ENCODE measurements at regions not wholly inside any gene's neighbourhood (a gene's known extent, or its start where the extent isn't known, plus 50 kb on each side); places are given as distances from the start of the nearest gene placed in this dataset.

- 70% methylated on average over 4 of the region's 4 CpGs for WGBS (ENCODE audit: insufficient coverage)
- no peak overlapping the region for H3K4me3 Mint-ChIP-seq
- no peak overlapping the region for H3K27ac ChIP-seq (ENCODE audit: low read length)
- H3K4me1 ChIP-seq (ENCODE audit: control insufficient read depth, insufficient read depth, low read length), result no peaks in the 10 kb centered on the region
- no peak overlapping the region for H3K4me3 ChIP-seq (ENCODE audit: low read length)
- H3K4me1 Mint-ChIP-seq, result no peaks in the 10 kb centered on the region
- H3K36me3 Mint-ChIP-seq, result peaks cover 9% of the 10 kb centered on the region
- DNase-seq (no peak), ATAC-seq (no peak)
- peaks cover 17 to 33% of the 10 kb centered on the region in 2 donors for H3K9me3 Mint-ChIP-seq
- TF ChIP-seq CTCF (IDR thresholded peaks at IDR 0.05), result no peak
- intact Hi-C loops (cut with micrococcal nuclease), result no loop called here
- H3K27me3 Mint-ChIP-seq (ENCODE audit: low read depth in 2 of 2), result no peaks in the 10 kb centered on the region
- no peak overlapping the region for H3K27ac Mint-ChIP-seq
- no peaks in the 10 kb centered on the region for H3K36me3 ChIP-seq (ENCODE audit: control insufficient read depth, insufficient read depth, low read length)
- H3K27me3 ChIP-seq (ENCODE audit: control insufficient read depth, insufficient read depth, low read length), result no peaks in the 10 kb centered on the region
- peaks cover 12% of the 10 kb centered on the region for H3K9me3 ChIP-seq (ENCODE audit: control insufficient read depth, insufficient read depth, low read length)
These were observed 402.1 kb upstream of the CNTN6 start for GRCh38 chr3:690770-691169.

DNA sequence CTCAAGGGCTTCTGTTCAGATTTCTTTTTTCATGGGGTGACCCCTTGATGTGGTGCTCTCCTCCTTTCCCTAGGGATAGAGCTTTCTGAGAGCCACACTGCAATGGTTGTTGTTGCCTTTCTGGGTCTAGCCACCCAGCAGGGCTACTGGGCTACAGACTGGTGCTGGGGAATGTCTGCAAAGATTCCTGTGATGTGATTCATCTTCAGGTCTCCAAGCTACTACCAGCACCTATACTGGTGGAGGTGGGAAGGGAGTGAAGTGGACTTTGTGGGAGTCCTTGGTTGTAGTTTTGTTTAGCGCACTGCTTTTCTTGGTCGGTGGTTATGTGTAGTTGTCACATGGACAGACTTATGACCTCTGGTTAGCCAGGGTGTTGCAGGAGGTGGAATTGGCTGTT, 392.3 kb upstream of the CNTN6 start:
- no peak overlapping the region for H3K4me3 Mint-ChIP-seq
- H3K27me3 Mint-ChIP-seq (ENCODE audit: low read depth in 2 of 2), result no peaks in the 10 kb centered on the region
- H3K9me3 Mint-ChIP-seq, result peaks cover 9 to 24% of the 10 kb centered on the region in 2 donors
- peaks cover 9% of the 10 kb centered on the region for H3K36me3 Mint-ChIP-seq
- Histone ChIP-seq H3K4me1 (ENCODE audit: control insufficient read depth, insufficient read depth, low read length) (no peaks in the 10 kb centered on the region), H3K27ac (ENCODE audit: low read length) (no peak overlapping the region), H3K4me3 (ENCODE audit: low read length) (no peak overlapping the region), H3K9me3 (ENCODE audit: control insufficient read depth, insufficient read depth, low read length) (peaks cover 3% of the 10 kb centered on the region), H3K27me3 (ENCODE audit: control insufficient read depth, insufficient read depth, low read length) (no peaks in the 10 kb centered on the region), H3K36me3 (ENCODE audit: control insufficient read depth, insufficient read depth, low read length) (no peaks in the 10 kb centered on the region)
- 91% methylated on average over 2 of the region's 2 CpGs for WGBS (ENCODE audit: insufficient coverage)
- no peaks in the 10 kb centered on the region for H3K4me1 Mint-ChIP-seq
- intact Hi-C loops (cut with micrococcal nuclease), result no loop called here
- DNase-seq (no peak), ATAC-seq (no peak)
- H3K27ac Mint-ChIP-seq, result no peak overlapping the region
- TF ChIP-seq CTCF (IDR thresholded peaks at IDR 0.05), result no peak

DNA sequence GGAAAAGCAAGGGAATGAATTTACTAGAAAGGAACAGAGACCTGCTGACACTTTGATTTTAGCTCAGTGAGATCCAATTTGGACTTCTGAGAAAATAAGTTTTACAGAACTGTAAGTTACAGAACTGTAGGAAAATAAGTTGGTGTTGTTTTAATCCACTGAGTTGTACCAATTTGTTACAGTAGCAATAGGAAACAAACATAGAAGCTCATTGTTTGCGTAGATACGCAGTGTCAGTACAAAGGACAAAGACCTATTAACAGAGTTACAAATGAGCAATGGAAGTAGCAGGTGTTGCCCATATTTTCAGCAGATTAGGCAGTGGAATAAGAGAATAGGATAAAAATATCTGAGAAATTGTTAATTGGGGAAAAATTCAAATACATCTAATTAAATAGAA, 385.8 kb upstream of the CNTN6 start:
- Histone ChIP-seq H3K36me3 (ENCODE audit: control insufficient read depth, insufficient read depth, low read length) (no peaks in the 10 kb centered on the region), H3K27ac (ENCODE audit: low read length) (no peak overlapping the region), H3K27me3 (ENCODE audit: control insufficient read depth, insufficient read depth, low read length) (no peaks in the 10 kb centered on the region), H3K9me3 (ENCODE audit: control insufficient read depth, insufficient read depth, low read length) (peaks cover 3% of the 10 kb centered on the region), H3K4me3 (ENCODE audit: low read length) (no peak overlapping the region), H3K4me1 (ENCODE audit: control insufficient read depth, insufficient read depth, low read length) (no peaks in the 10 kb centered on the region)
- Mint-ChIP-seq H3K4me1 (no peaks in the 10 kb centered on the region), H3K27ac (no peak overlapping the region), H3K9me3 (peaks cover 17 to 33% of the 10 kb centered on the region in 2 donors), H3K4me3 (no peak overlapping the region), H3K27me3 (ENCODE audit: low read depth in 2 of 2) (no peaks in the 10 kb centered on the region), H3K36me3 (no peaks in the 10 kb centered on the region)
- ATAC-seq (no peak), DNase-seq (no peak)
- no peak for TF ChIP-seq CTCF (IDR thresholded peaks at IDR 0.05)
- intact Hi-C loops (cut with micrococcal nuclease), result no loop called here
- WGBS (ENCODE audit: insufficient coverage), result 46% methylated on average over 2 of the region's 2 CpGs

DNA sequence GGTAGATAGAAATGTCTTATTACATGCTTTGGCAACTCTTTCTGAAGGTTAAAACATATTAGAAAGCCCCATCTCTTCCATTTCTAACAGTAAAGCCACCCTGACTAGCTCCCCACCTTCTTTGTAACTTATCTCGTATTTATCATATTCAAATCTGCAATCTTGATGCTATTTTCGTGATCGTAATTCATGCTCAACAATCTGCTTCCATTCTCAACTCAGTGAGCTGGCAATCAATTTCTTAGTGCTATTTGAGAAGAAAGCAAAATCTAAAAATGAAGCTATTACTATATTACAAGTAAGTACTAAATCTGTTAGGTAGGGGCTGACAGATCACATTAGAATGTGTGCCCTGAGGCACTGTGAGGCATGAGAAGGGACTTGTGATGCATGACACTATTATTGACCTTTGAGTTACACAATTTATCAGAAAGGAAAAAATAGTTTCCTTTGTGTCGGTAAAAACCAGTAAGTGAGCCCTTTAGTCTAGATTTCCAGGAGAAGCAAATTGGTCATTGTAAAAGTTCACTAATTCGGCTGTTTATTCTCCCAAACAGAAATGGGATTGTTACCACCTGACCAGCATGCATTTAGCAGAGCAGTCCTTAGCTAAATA, 379.7 kb upstream of the CNTN6 start:
- Mint-ChIP-seq H3K4me3 (no peak overlapping the region), H3K9me3 (peaks cover 11 to 26% of the 10 kb centered on the region in 2 donors), H3K36me3 (peaks cover 8% of the 10 kb centered on the region), H3K27ac (no peak overlapping the region), H3K27me3 (ENCODE audit: low read depth in 2 of 2) (no peaks in the 10 kb centered on the region), H3K4me1 (no peaks in the 10 kb centered on the region)
- no peak for DNase-seq
- no peak for TF ChIP-seq CTCF (IDR thresholded peaks at IDR 0.05)
- no peaks in the 10 kb centered on the region for H3K27me3 ChIP-seq (ENCODE audit: control insufficient read depth, insufficient read depth, low read length)
- no peaks in the 10 kb centered on the region for H3K36me3 ChIP-seq (ENCODE audit: control insufficient read depth, insufficient read depth, low read length)
- H3K4me1 ChIP-seq (ENCODE audit: control insufficient read depth, insufficient read depth, low read length), result no peaks in the 10 kb centered on the region
- 53% methylated on average over 4 of the region's 5 CpGs for WGBS (ENCODE audit: insufficient coverage)
- H3K27ac ChIP-seq (ENCODE audit: low read length), result no peak overlapping the region
- H3K4me3 ChIP-seq (ENCODE audit: low read length), result no peak overlapping the region
- intact Hi-C loops (cut with micrococcal nuclease), result no loop called here
- ATAC-seq, result no peak
- peaks cover 3% of the 10 kb centered on the region for H3K9me3 ChIP-seq (ENCODE audit: control insufficient read depth, insufficient read depth, low read length)

Data from natural killer cell (primary cell).